Activated CD4-positive, alpha-beta T cell treated with anti-CD3 and anti-CD28 coated beads, Interleukin-2, Interleukin-6, amounts not matched to agents 100 ng/mL and 50 ng/mL, durations not matched to agents 16 hours and 8 hours (primary cell): ENCODE measurements at regions not wholly inside any gene's neighbourhood (a gene's known extent, or its start where the extent isn't known, plus 50 kb on each side); places are given as distances from the start of the nearest gene placed in this dataset.
"Not testable (repeated sequence)": the region's sequence is repeated elsewhere in the genome, so short reads cannot be mapped to it uniquely, and the experiment has no call there.

Experiments used
- DNase-seq: peaks from one replicate; pipeline ENCODE4 v3.0.0-alpha.2; 2020

- DNase-seq, result no peak
These were observed 1071.4 kb downstream of the JRKL start for GRCh38 chr11:97461044-97461880.

GRCh38 chr11:97461934-97462333, 1072.1 kb downstream of the JRKL start:
- no peak for DNase-seq

- DNase-seq, result no peak
These were observed 1074.1 kb downstream of the JRKL start for GRCh38 chr11:97463891-97464290.

- DNase-seq, result no peak
These were observed 1081.7 kb downstream of the JRKL start for GRCh38 chr11:97471480-97471879.

- no peak for DNase-seq
These were observed 1097.6 kb downstream of the JRKL start for GRCh38 chr11:97487387-97487786.

GRCh38 chr11:97498891-97499290, 1109.1 kb downstream of the JRKL start:
- no peak for DNase-seq

- DNase-seq, result no peak
These were observed 1112.4 kb downstream of the JRKL start for GRCh38 chr11:97502201-97502600.

- no peak for DNase-seq
These were observed 1116.4 kb downstream of the JRKL start for GRCh38 chr11:97506076-97506759.

GRCh38 chr11:97514446-97514845, 1124.6 kb downstream of the JRKL start:
- no peak for DNase-seq

GRCh38 chr11:97516688-97517087, 1126.9 kb downstream of the JRKL start:
- DNase-seq, result no peak

GRCh38 chr11:97525273-97525672, 1135.5 kb downstream of the JRKL start:
- DNase-seq, result no peak

- DNase-seq, result no peak
These were observed 1147.8 kb downstream of the JRKL start for GRCh38 chr11:97537407-97538150.

GRCh38 chr11:97544431-97544830, 1154.6 kb downstream of the JRKL start:
- DNase-seq, result no peak

- DNase-seq, result no peak
These were observed 1158.5 kb downstream of the JRKL start for GRCh38 chr11:97548280-97548679.

GRCh38 chr11:97557399-97557798, 1167.6 kb downstream of the JRKL start:
- DNase-seq, result no peak

- no peak for DNase-seq
These were observed 1178.0 kb downstream of the JRKL start for GRCh38 chr11:97567801-97568200.

GRCh38 chr11:97570636-97571035, 1180.8 kb downstream of the JRKL start:
- DNase-seq, result no peak

- not testable (repeated sequence) for DNase-seq
These were observed 1184.0 kb downstream of the JRKL start for GRCh38 chr11:97573771-97574170.

GRCh38 chr11:97574976-97575665, 1185.3 kb downstream of the JRKL start:
- no peak for DNase-seq

- no peak for DNase-seq
These were observed 1217.6 kb downstream of the JRKL start for GRCh38 chr11:97607291-97608000.

- no peak for DNase-seq
These were observed 1220.2 kb downstream of the JRKL start for GRCh38 chr11:97610000-97610399.

- no peak for DNase-seq
These were observed 1221.0 kb downstream of the JRKL start for GRCh38 chr11:97610854-97611253.
